Hepatocyte (in vitro differentiated cells): ENCODE measurements at regions not wholly inside any gene's neighbourhood (a gene's known extent, or its start where the extent isn't known, plus 50 kb on each side); places are given as distances from the start of the nearest gene placed in this dataset.
"Not testable (repeated sequence)": the region's sequence is repeated elsewhere in the genome, so short reads cannot be mapped to it uniquely, and the experiment has no call there.

Experiments
- DNase-seq: peaks from one replicate; pipeline ENCODE4 v3.0.0-alpha.2; 2016; ENCODE audit warnings: low spot score
- H2AFZ ChIP-seq: fragments of 200-600 bp; sonication (generic); 2 replicates; pipeline ENCODE4 v1.6.0; 2016; ENCODE audit warnings: antibody characterized with exemption, mild to moderate bottlenecking
- H3K27ac ChIP-seq: fragments of 200-600 bp; sonication (generic); 2 replicates; pipeline ENCODE4 v1.5.1; 2016; ENCODE audit warnings: mild to moderate bottlenecking
- H3K27me3 ChIP-seq: fragments of 200-600 bp; sonication (generic); 2 replicates; pipeline ENCODE4 v1.6.1; 2016
- H3K36me3 ChIP-seq: fragments of 200-600 bp; sonication (generic); replicated peaks from 2 replicates; pipeline ENCODE4 v1.5.1; 2016; ENCODE audit warnings: low read depth; ENCODE audit not compliant: insufficient read depth
- H3K4me1 ChIP-seq: fragments of 200-600 bp; sonication (generic); 2 replicates; pipeline ENCODE4 v1.5.1; 2016; ENCODE audit warnings: mild to moderate bottlenecking, moderate library complexity; ENCODE audit not compliant: insufficient read depth
- H3K4me2 ChIP-seq: fragments of 200-600 bp; sonication (generic); 2 replicates; pipeline ENCODE4 v1.6.0; 2016
- H3K4me3 ChIP-seq: fragments of 200-600 bp; sonication (generic); 2 replicates; pipeline ENCODE4 v1.5.1; 2016; ENCODE audit warnings: mild to moderate bottlenecking
- H3K79me2 ChIP-seq: fragments of 200-600 bp; sonication (generic); 2 replicates; pipeline ENCODE4 v1.6.0; 2017; ENCODE audit warnings: mild to moderate bottlenecking
- H3K9me2 ChIP-seq: fragments of 200-600 bp; sonication (generic); replicated peaks from 2 replicates; pipeline ENCODE4 v1.6.0; 2017; ENCODE audit warnings: mild to moderate bottlenecking; ENCODE audit not compliant: insufficient read depth
- H3K9me3 ChIP-seq: fragments of 200-600 bp; sonication (generic); 2 replicates; pipeline ENCODE4 v1.5.1; 2016; ENCODE audit warnings: low read depth, mild to moderate bottlenecking
- H4K20me1 ChIP-seq: fragments of 200-600 bp; sonication (generic); 2 replicates; pipeline ENCODE4 v1.6.0; 2016; ENCODE audit warnings: mild to moderate bottlenecking; ENCODE audit not compliant: insufficient read depth, poor library complexity, severe bottlenecking
- EZH2 ChIP-seq: fragments of 200-600 bp; sonication (generic); IDR thresholded peaks from 2 replicates; pipeline ENCODE4 v1.6.1; 2016; ENCODE audit warnings: antibody characterized with exemption, mild to moderate bottlenecking, borderline replicate concordance
- EZH2phosphoT487 ChIP-seq: fragments of 200-600 bp; sonication (generic); IDR thresholded peaks from one replicate; pipeline ENCODE4 v1.6.1; 2018; ENCODE audit warnings: antibody characterized with exemption, mild to moderate bottlenecking, low read depth, moderate library complexity; ENCODE audit not compliant: unreplicated experiment, severe bottlenecking
- WGBS: methylation state at CpG from one replicate; pipeline ENCODE4 v1.1.6; 2016; ENCODE audit warnings: low lambda C conversion rate; ENCODE audit errors: missing lambda C conversion rate; 5-methylcytosine and 5-hydroxymethylcytosine counted together
- TF ChIP-seq, protein P1 (sequence below): fragments of 200-600 bp; sonication (generic); IDR thresholded peaks from 2 replicates; pipeline ENCODE4 v1.5.1; 2016; ENCODE audit warnings: antibody characterized with exemption, mild to moderate bottlenecking; ENCODE audit not compliant: poor library complexity

DNA sequence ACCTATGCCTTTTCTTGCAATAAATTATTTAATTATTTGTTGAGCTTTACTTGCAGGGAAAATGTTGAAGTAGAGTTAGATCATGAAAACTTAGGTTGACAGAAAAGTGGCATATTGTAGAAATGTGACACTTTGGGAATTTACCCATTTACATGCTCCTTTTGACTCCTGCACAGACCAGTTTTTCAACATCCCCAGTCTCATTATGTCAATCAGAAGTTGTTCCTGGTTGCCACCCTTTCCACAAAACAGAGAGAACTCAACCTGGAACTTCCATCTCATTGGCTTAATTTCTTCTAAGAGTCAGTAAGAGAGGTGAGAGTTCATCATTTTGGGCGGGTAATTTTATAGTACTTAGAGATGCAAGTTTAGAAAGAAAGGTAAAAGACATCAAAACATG, 284.6 kb upstream of the ANKRD50 start:
- Histone ChIP-seq H3K4me3 (no peak overlapping the region), H4K20me1 (no peaks in the 10 kb centered on the region), H2AFZ (no peak overlapping the region), H3K27ac (no peak overlapping the region), H3K79me2 (no peaks in the 10 kb centered on the region), H3K36me3 (no peaks in the 10 kb centered on the region), H3K27me3 (no peaks in the 10 kb centered on the region), H3K4me1 (no peaks in the 10 kb centered on the region), H3K4me2 (no peak overlapping the region), H3K9me3 (no peaks in the 10 kb centered on the region), H3K9me2 (no peaks in the 10 kb centered on the region)
- WGBS: 88% methylated on average over 1 of the region's 1 CpG
- TF ChIP-seq, protein P1, sequence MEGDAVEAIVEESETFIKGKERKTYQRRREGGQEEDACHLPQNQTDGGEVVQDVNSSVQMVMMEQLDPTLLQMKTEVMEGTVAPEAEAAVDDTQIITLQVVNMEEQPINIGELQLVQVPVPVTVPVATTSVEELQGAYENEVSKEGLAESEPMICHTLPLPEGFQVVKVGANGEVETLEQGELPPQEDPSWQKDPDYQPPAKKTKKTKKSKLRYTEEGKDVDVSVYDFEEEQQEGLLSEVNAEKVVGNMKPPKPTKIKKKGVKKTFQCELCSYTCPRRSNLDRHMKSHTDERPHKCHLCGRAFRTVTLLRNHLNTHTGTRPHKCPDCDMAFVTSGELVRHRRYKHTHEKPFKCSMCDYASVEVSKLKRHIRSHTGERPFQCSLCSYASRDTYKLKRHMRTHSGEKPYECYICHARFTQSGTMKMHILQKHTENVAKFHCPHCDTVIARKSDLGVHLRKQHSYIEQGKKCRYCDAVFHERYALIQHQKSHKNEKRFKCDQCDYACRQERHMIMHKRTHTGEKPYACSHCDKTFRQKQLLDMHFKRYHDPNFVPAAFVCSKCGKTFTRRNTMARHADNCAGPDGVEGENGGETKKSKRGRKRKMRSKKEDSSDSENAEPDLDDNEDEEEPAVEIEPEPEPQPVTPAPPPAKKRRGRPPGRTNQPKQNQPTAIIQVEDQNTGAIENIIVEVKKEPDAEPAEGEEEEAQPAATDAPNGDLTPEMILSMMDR: no peak
- TF ChIP-seq EZH2phosphoT487: no peak
- no peak for TF ChIP-seq EZH2
- no peak for DNase-seq

GRCh38 chr4:124993838-124994237, 281.3 kb upstream of the ANKRD50 start:
- no peaks in the 10 kb centered on the region for H4K20me1 ChIP-seq
- 80% methylated on average over 2 of the region's 2 CpGs for WGBS
- no peaks in the 10 kb centered on the region for H3K79me2 ChIP-seq
- TF ChIP-seq EZH2 (no peak), EZH2phosphoT487 (no peak)
- TF ChIP-seq, protein P1: no peak
- DNase-seq: no peak
- H3K4me1 ChIP-seq: no peaks in the 10 kb centered on the region
- no peak overlapping the region for H3K27ac ChIP-seq
- H3K4me3 ChIP-seq: no peak overlapping the region
- no peak overlapping the region for H3K4me2 ChIP-seq
- H3K9me2 ChIP-seq: no peaks in the 10 kb centered on the region
- H3K9me3 ChIP-seq: no peaks in the 10 kb centered on the region
- H2AFZ ChIP-seq: no peak overlapping the region
- H3K36me3 ChIP-seq: no peaks in the 10 kb centered on the region
- no peaks in the 10 kb centered on the region for H3K27me3 ChIP-seq

- WGBS: 79% methylated on average over 2 of the region's 2 CpGs
- TF ChIP-seq, protein P1: no peak
- TF ChIP-seq EZH2phosphoT487 (no peak), EZH2 (no peak)
Measured at GRCh38 chr4:124990398-124990797, 277.9 kb upstream of the ANKRD50 start.

GRCh38 chr4:124980276-124980752, 267.8 kb upstream of the ANKRD50 start:
- H2AFZ ChIP-seq: no peak overlapping the region
- TF ChIP-seq EZH2phosphoT487: no peak
- no peak for TF ChIP-seq EZH2
- TF ChIP-seq, protein P1: no peak
- WGBS: 79% methylated on average over 4 of the region's 4 CpGs

More at GRCh38 chr4:124990398-124990797, 277.9 kb upstream of the ANKRD50 start:
- no peaks in the 10 kb centered on the region for H3K36me3 ChIP-seq
- H3K79me2 ChIP-seq: no peaks in the 10 kb centered on the region
- no peaks in the 10 kb centered on the region for H3K9me3 ChIP-seq
- no peak overlapping the region for H3K4me2 ChIP-seq
- H2AFZ ChIP-seq: no peak overlapping the region
- H3K9me2 ChIP-seq: no peaks in the 10 kb centered on the region
- DNase-seq: no peak
- H3K27ac ChIP-seq: no peak overlapping the region
- H3K4me1 ChIP-seq: no peaks in the 10 kb centered on the region
- H4K20me1 ChIP-seq: no peaks in the 10 kb centered on the region
- H3K4me3 ChIP-seq: no peak overlapping the region
- no peaks in the 10 kb centered on the region for H3K27me3 ChIP-seq

DNA sequence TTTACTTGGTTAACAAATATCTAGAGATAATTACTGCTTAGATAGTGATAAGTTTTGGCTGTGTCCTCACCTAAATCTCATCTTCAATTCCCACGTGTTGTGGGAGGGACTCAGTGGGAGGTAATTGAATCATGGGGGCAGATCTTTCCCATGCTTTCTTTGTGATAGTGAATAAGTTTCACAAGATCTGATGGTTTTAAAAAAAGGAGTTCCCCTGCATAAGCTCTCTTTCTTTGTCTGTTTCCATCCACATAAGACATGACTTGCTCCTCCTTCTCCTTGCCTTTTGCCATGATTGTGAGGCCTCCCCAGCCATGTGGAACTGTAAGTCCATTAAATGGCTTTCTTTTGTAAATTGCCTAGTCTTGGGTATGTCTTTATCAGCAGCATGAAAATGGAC, 266.0 kb upstream of the ANKRD50 start:
- H2AFZ ChIP-seq: not testable (repeated sequence)

More at GRCh38 chr4:124980276-124980752, 267.8 kb upstream of the ANKRD50 start:
- H3K27ac ChIP-seq: no peak overlapping the region
- no peak overlapping the region for H3K4me3 ChIP-seq
- H3K9me2 ChIP-seq: no peaks in the 10 kb centered on the region
- no peaks in the 10 kb centered on the region for H3K4me1 ChIP-seq
- no peaks in the 10 kb centered on the region for H3K79me2 ChIP-seq
- no peaks in the 10 kb centered on the region for H3K36me3 ChIP-seq
- no peaks in the 10 kb centered on the region for H3K27me3 ChIP-seq
- no peak overlapping the region for H3K4me2 ChIP-seq
- no peaks in the 10 kb centered on the region for H4K20me1 ChIP-seq
- DNase-seq: no peak
- H3K9me3 ChIP-seq: no peaks in the 10 kb centered on the region

More for the DNA sequence above, 266.0 kb upstream of the ANKRD50 start:
- H3K36me3 ChIP-seq, H3K9me2 ChIP-seq, H3K9me3 ChIP-seq, H3K4me2 ChIP-seq, H3K79me2 ChIP-seq, H4K20me1 ChIP-seq, H3K4me3 ChIP-seq, H3K4me1 ChIP-seq, DNase-seq, H3K27me3 ChIP-seq, H3K27ac ChIP-seq: not testable (repeated sequence)
- WGBS: 57% methylated on average over 1 of the region's 1 CpG
